Kidney (tissue), 13 donors: ENCODE measurements at regions not wholly inside any gene's neighbourhood (a gene's known extent, or its start where the extent isn't known, plus 50 kb on each side); places are given as distances from the start of the nearest gene placed in this dataset.

ENCODE experiments used
- DNase-seq, 5 donors: peaks; one replicate each; pipeline ENCODE4 v3.0.0-alpha.2; 2013 to 2020
- FAIRE-seq: peaks from 2 replicates; lab custom pipeline; 2012; peaks lifted over from hg19 to GRCh38; lab: Jason Lieb, UNC
- H3K27ac ChIP-seq, 2 donors: one replicate each; pipeline ENCODE4 v1.7.0; 2013; ENCODE audit warnings: low read depth in 2 of 2, low read length in 2 of 2, inconsistent platforms in 1 of 2
- H3K27me3 ChIP-seq: one replicate; pipeline ENCODE4 v1.7.1; 2013; ENCODE audit warnings: low read length, inconsistent platforms; ENCODE audit not compliant: control insufficient read depth, insufficient read depth
- H3K36me3 ChIP-seq, 3 donors: one replicate each; pipeline versions ENCODE4 v1.7.0 to v1.7.1; 2013; ENCODE audit warnings: low read length in 3 of 3, control low read depth in 1 of 3, inconsistent platforms in 1 of 3; ENCODE audit not compliant: insufficient read depth in 3 of 3, control insufficient read depth in 2 of 3
- H3K4me1 ChIP-seq, 3 donors: one replicate each; pipeline versions ENCODE4 v1.7.0 to v1.7.1; 2013; ENCODE audit warnings: low read length in 3 of 3, inconsistent platforms in 1 of 3, low read depth in 1 of 3; ENCODE audit not compliant: control insufficient read depth in 2 of 3, insufficient read depth in 2 of 3
- H3K4me3 ChIP-seq, 3 donors: one replicate each; pipeline versions ENCODE4 v1.7.0 to v1.8.1; 2013; ENCODE audit warnings: low read length in 3 of 3, control low read depth in 1 of 3, inconsistent platforms in 1 of 3
- H3K9ac ChIP-seq, 3 donors: one replicate each; pipeline versions ENCODE4 v1.7.0 to v1.7.1; 2013; ENCODE audit warnings: low read length in 3 of 3, control low read depth in 1 of 3, inconsistent platforms in 1 of 3
- H3K9me3 ChIP-seq, 3 donors: one replicate each; pipeline versions ENCODE4 v1.7.0 to v1.7.1; 2013; ENCODE audit warnings: low read length in 3 of 3, control low read depth in 1 of 3, inconsistent platforms in 1 of 3; ENCODE audit not compliant: control insufficient read depth in 2 of 3, insufficient read depth in 1 of 3
- CTCF ChIP-seq: IDR thresholded peaks from 3 replicates; pipeline ENCODE4 v1.5.1; 2012; ENCODE audit warnings: mild to moderate bottlenecking, moderate library complexity, borderline replicate concordance; ENCODE audit not compliant: insufficient read depth; ENCODE audit errors: extremely low read depth
- intact Hi-C: fragments of 100-400 bp; cut with DNase I; formaldehyde crosslinking; loops from one replicate; pipeline ENCODE4 v1.11.1; 2022
- donor health status: control.
- donor health status: control.
- donor health status: control.
- donor health status: control.
- donor health status: control.
- donor health status: DM: yes; HTN: yes; CAD: no.
- donor health status: Normal renal cell carcinoma (clear cell type).

- TF ChIP-seq CTCF, result no peak
- Histone ChIP-seq H3K27ac (no peak overlapping the region), H3K4me3 (no peak overlapping the region), H3K27me3 (no peaks in the 10 kb centered on the region), H3K9ac (no peak overlapping the region), H3K4me1 (no peaks in the 10 kb centered on the region), H3K36me3 (no peaks in the 10 kb centered on the region), H3K9me3 (no peaks in the 10 kb centered on the region)
- DNase-seq (peak in 2 of 5 donors; percentile 8 to 11), FAIRE-seq (no peak)
- intact Hi-C loops, result no loop called here
Observed at GRCh38 chr21:21929789-21930188, 931.6 kb downstream of the NCAM2 start.

GRCh38 chr21:21952566-21952965 is 954.4 kb downstream of the NCAM2 start:
- no peak overlapping the region for H3K27ac ChIP-seq
- no peak for TF ChIP-seq CTCF
- FAIRE-seq, result no peak

GRCh38 chr21:21955204-21955603 is 957.0 kb downstream of the NCAM2 start:
- Histone ChIP-seq H3K4me3 (no peak overlapping the region), H3K9me3 (no peaks in the 10 kb centered on the region), H3K9ac (no peak overlapping the region), H3K27me3 (no peaks in the 10 kb centered on the region), H3K36me3 (no peaks in the 10 kb centered on the region), H3K27ac (no peak overlapping the region), H3K4me1 (no peaks in the 10 kb centered on the region)
- DNase-seq (no peak), FAIRE-seq (no peak)
- no peak for TF ChIP-seq CTCF
- intact Hi-C loops, result no loop called here

More at GRCh38 chr21:21952566-21952965, 954.4 kb downstream of the NCAM2 start:
- intact Hi-C loops, result no loop called here
- Histone ChIP-seq H3K36me3 (no peaks in the 10 kb centered on the region), H3K9me3 (no peaks in the 10 kb centered on the region), H3K4me1 (no peaks in the 10 kb centered on the region), H3K27me3 (no peaks in the 10 kb centered on the region), H3K9ac (no peak overlapping the region), H3K4me3 (no peak overlapping the region)
- DNase-seq, result peak in 1 of 5 donors; percentile 7

- FAIRE-seq, result no peak
- Histone ChIP-seq H3K27ac (no peak overlapping the region), H3K4me3 (no peak overlapping the region), H3K9ac (no peak overlapping the region), H3K9me3 (no peaks in the 10 kb centered on the region), H3K27me3 (no peaks in the 10 kb centered on the region), H3K4me1 (no peaks in the 10 kb centered on the region), H3K36me3 (no peaks in the 10 kb centered on the region)
- intact Hi-C loops, result no loop called here
- no peak for DNase-seq
- no peak for TF ChIP-seq CTCF
Observed at GRCh38 chr21:21957490-21957889, 959.3 kb downstream of the NCAM2 start.
